ENCODE measurements at regions not wholly inside any gene's neighbourhood (a gene's known extent, or its start where the extent isn't known, plus 50 kb on each side); places are given as distances from the start of the nearest gene placed in this dataset.

GRCh38 chr12:5246196-5246595, 185.7 kb upstream of the NTF3 start:
- no peaks in the 10 kb centered on the region for H3K27me3 ChIP-seq
- no peaks in the 10 kb centered on the region for H3K36me3 ChIP-seq
- TF ChIP-seq CTCF (IDR thresholded peaks at IDR 0.05), result no peak
- no peak for TF ChIP-seq POLR2A (IDR thresholded peaks at IDR 0.05)
- H3K27ac ChIP-seq, result no peak overlapping the region
- H3K4me1 ChIP-seq, result peaks cover 0 to 8% (median 3%) of the 10 kb centered on the region in 4 donors
- no peak for DNase-seq
- H3K9me3 ChIP-seq, result no peaks in the 10 kb centered on the region
- no peak overlapping the region for H3K4me3 ChIP-seq

GRCh38 chr12:5247144-5247543, 184.8 kb upstream of the NTF3 start:
- no peak overlapping the region for H3K4me3 ChIP-seq
- TF ChIP-seq CTCF (IDR thresholded peaks at IDR 0.05) (no peak), POLR2A (IDR thresholded peaks at IDR 0.05) (no peak)

GRCh38 chr12:5248230-5248629, 183.7 kb upstream of the NTF3 start:
- H3K4me1 ChIP-seq, result peaks cover 0 to 8% (median 3%) of the 10 kb centered on the region in 4 donors
- no peak overlapping the region for H3K4me3 ChIP-seq
- no peaks in the 10 kb centered on the region for H3K9me3 ChIP-seq
- no peak overlapping the region for H3K27ac ChIP-seq
- DNase-seq, result no peak
- H3K36me3 ChIP-seq, result no peaks in the 10 kb centered on the region
- TF ChIP-seq POLR2A (IDR thresholded peaks at IDR 0.05), result no peak
- no peak for TF ChIP-seq CTCF (IDR thresholded peaks at IDR 0.05)
- no peaks in the 10 kb centered on the region for H3K27me3 ChIP-seq

More at GRCh38 chr12:5247144-5247543, 184.8 kb upstream of the NTF3 start:
- H3K27me3 ChIP-seq, result no peaks in the 10 kb centered on the region
- H3K36me3 ChIP-seq, result no peaks in the 10 kb centered on the region
- H3K27ac ChIP-seq, result no peak overlapping the region
- no peak for DNase-seq
- peaks cover 0 to 8% (median 3%) of the 10 kb centered on the region in 4 donors for H3K4me1 ChIP-seq
- no peaks in the 10 kb centered on the region for H3K9me3 ChIP-seq

DNA sequence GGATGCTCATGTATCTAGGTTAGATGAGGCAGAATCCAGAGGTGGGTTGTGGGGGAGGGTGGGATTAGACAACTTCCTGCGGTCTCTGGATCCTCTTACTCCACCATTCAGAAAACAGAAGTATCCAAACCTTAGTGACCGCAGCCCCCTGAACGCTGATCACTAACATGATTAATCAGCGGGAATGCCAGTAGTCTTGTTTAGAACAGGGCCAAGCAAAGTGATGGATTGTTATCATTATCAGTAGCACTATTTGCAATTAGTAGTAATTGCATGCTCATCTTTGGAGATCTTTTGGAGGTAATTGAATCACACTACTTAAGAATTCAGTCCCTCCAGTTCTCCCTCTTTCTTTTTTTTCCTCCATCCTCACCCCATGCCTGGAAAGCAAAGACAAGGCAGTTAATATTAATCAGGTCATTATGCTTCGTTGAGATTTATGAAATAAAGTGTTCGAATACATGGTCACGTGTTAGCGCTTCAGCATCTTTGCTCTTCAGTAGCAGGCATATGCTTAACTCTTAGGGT, 182.8 kb upstream of the NTF3 start:
- TF ChIP-seq POLR2A (IDR thresholded peaks at IDR 0.05), result no peak
- TF ChIP-seq CTCF (IDR thresholded peaks at IDR 0.05), result no peak

GRCh38 chr12:5251092-5251491, 180.8 kb upstream of the NTF3 start:
- no peaks in the 10 kb centered on the region for H3K9me3 ChIP-seq
- no peak overlapping the region for H3K4me3 ChIP-seq
- H3K36me3 ChIP-seq, result no peaks in the 10 kb centered on the region
- DNase-seq, result no peak
- no peaks in the 10 kb centered on the region for H3K4me1 ChIP-seq
- TF ChIP-seq CTCF (IDR thresholded peaks at IDR 0.05) (no peak), POLR2A (IDR thresholded peaks at IDR 0.05) (no peak)
- no peak overlapping the region for H3K27ac ChIP-seq
- no peaks in the 10 kb centered on the region for H3K27me3 ChIP-seq

More for the DNA sequence above, 182.8 kb upstream of the NTF3 start:
- Histone ChIP-seq H3K27me3 (no peaks in the 10 kb centered on the region), H3K4me3 (no peak overlapping the region), H3K4me1 (peaks cover 0 to 7% (median 2%) of the 10 kb centered on the region in 4 donors), H3K9me3 (no peaks in the 10 kb centered on the region), H3K36me3 (no peaks in the 10 kb centered on the region), H3K27ac (no peak overlapping the region)
- no peak for DNase-seq

DNA sequence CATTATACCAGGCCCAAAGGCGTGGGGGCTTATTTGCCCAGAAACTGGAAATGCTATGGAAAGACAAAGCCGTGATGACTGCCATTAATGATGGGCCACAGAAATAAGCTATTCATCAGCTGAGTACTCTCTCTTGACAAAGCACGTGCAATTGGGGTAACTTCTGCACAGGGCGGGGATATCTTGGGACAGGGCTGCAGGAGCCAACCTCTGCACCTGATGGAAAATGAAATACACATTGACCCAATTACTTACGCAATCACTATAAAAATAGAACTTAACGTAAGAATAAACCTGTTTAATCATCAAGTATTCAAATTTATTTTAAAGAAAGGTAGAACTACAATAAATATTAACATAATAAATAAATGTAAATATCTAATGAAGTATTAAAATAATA, 180.1 kb upstream of the NTF3 start:
- Histone ChIP-seq H3K27ac (no peak overlapping the region), H3K4me3 (no peak overlapping the region), H3K4me1 (no peaks in the 10 kb centered on the region), H3K36me3 (no peaks in the 10 kb centered on the region), H3K27me3 (no peaks in the 10 kb centered on the region), H3K9me3 (no peaks in the 10 kb centered on the region)
- TF ChIP-seq POLR2A (IDR thresholded peaks at IDR 0.05), result no peak
- TF ChIP-seq CTCF (IDR thresholded peaks at IDR 0.05), result no peak
- DNase-seq, result no peak

Data from Peyer's patch (tissue), 4 donors.